Calu3 (cell line): ENCODE measurements at regions not wholly inside any gene's neighbourhood (a gene's known extent, or its start where the extent isn't known, plus 50 kb on each side); places are given as distances from the start of the nearest gene placed in this dataset.

Experiments
- BruUV-seq: library from RNA; stranded (reverse); fragments of 400-500 nt; replicated peaks from 2 replicates; lab custom pipeline; 2021; lab: Mats Ljungman, UMichigan
- CTCF ChIA-PET: fragments of 300-600 bp; sonication (Branson Sonifier 250); formaldehyde crosslinking; loops from one replicate; lab custom pipeline; 2022; ENCODE audit warnings: antibody characterized with exemption; lab: Charles Lee
- DNase-seq: peaks from one replicate; pipeline ENCODE4 v3.0.0; 2022
- H3K27ac Mint-ChIP-seq: one replicate; pipeline ENCODE4 v1.8.0; 2022; ENCODE audit warnings: mixed read lengths; ENCODE audit not compliant: unreplicated experiment
- H3K27me3 Mint-ChIP-seq: one replicate; pipeline ENCODE4 v1.8.0; 2022; ENCODE audit warnings: mixed read lengths; ENCODE audit not compliant: unreplicated experiment
- H3K36me3 Mint-ChIP-seq: one replicate; pipeline ENCODE4 v1.8.0; 2022; ENCODE audit warnings: mild to moderate bottlenecking, moderate library complexity, mixed read lengths; ENCODE audit not compliant: insufficient read depth, unreplicated experiment
- H3K4me1 Mint-ChIP-seq: one replicate; pipeline ENCODE4 v1.8.0; 2022; ENCODE audit warnings: mild to moderate bottlenecking, low read depth, mixed read lengths; ENCODE audit not compliant: unreplicated experiment
- H3K4me3 Mint-ChIP-seq: one replicate; pipeline ENCODE4 v1.8.0; 2022; ENCODE audit warnings: mild to moderate bottlenecking, low read depth, moderate library complexity, mixed read lengths; ENCODE audit not compliant: unreplicated experiment
- H3K9me3 Mint-ChIP-seq: one replicate; pipeline ENCODE4 v1.8.0; 2022; ENCODE audit warnings: low read depth, mixed read lengths; ENCODE audit not compliant: unreplicated experiment
- CTCF ChIP-seq: fragments of 200-600 bp; IDR thresholded peaks from one replicate; pipeline ENCODE4 v1.8.0; 2022; ENCODE audit warnings: antibody characterized with exemption; ENCODE audit not compliant: unreplicated experiment
- intact Hi-C: fragments of 100-400 bp; cut with micrococcal nuclease; formaldehyde crosslinking; loops from one replicate; pipeline ENCODE4 v1.10.0; 2022; ENCODE audit not compliant: unreplicated experiment

DNA sequence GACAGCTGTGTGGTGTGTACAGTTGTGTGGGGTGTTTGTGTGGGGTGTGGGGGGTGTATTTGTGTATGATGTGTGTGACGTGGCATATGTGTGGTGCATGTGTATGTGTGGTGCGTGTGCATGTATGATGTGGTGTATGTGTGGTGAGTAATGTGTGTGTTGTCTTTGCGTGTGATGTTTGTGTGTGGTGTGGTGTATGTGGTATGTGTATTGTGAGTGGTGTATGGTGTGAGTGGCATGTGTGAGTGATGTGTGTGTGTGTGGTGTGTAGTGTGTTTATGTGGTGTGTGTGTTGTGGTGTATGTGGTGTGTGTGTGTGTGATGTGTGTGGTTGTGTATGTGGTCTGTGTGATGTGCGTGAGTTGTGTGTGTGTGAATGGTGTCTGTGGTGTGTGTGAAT, 191.1 kb downstream of the MELK start:
- Mint-ChIP-seq H3K36me3 (no peaks in the 10 kb centered on the region), H3K27ac (no peak overlapping the region), H3K27me3 (peaks cover 22% of the 10 kb centered on the region), H3K9me3 (no peaks in the 10 kb centered on the region), H3K4me1 (no peaks in the 10 kb centered on the region), H3K4me3 (no peak overlapping the region)
- intact Hi-C loops, result no loop called here
- TF ChIP-seq CTCF, result no peak
- DNase-seq, result no peak
- BruUV-seq, result no TSS peak
- CTCF ChIA-PET, result no interaction called here

- DNase-seq, result no peak
- CTCF ChIA-PET, result no interaction called here
- no peak for TF ChIP-seq CTCF
- no peaks in the 10 kb centered on the region for H3K36me3 Mint-ChIP-seq
- intact Hi-C loops, result no loop called here
- H3K9me3 Mint-ChIP-seq, result no peaks in the 10 kb centered on the region
- peaks cover 22% of the 10 kb centered on the region for H3K27me3 Mint-ChIP-seq
- H3K4me3 Mint-ChIP-seq, result no peak overlapping the region
- H3K27ac Mint-ChIP-seq, result no peak overlapping the region
- BruUV-seq, result no TSS peak
- H3K4me1 Mint-ChIP-seq, result no peaks in the 10 kb centered on the region
Measured at GRCh38 chr9:36764364-36765076, 191.8 kb downstream of the MELK start.

DNA sequence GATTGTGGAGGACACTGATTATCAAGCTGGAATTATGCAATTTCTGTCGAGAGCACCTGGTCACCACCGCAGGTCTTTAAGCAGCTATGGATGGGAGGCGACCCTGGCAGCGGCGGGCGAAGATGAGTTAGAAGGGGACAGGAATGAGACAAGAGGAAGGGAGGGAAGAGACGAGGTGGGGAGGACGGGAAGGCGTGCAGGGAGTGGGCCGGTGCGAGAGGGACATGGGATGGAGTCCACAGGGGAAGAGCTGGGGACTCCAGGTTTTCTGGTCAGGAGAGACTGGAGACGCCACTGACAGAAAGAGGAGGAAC, 192.3 kb downstream of the MELK start:
- intact Hi-C loops, result no loop called here
- Mint-ChIP-seq H3K4me1 (no peaks in the 10 kb centered on the region), H3K4me3 (no peak overlapping the region), H3K36me3 (no peaks in the 10 kb centered on the region), H3K27ac (no peak overlapping the region), H3K27me3 (peaks cover 17% of the 10 kb centered on the region), H3K9me3 (no peaks in the 10 kb centered on the region)
- TF ChIP-seq CTCF, result no peak
- DNase-seq, result no peak
- BruUV-seq, result no TSS peak
- CTCF ChIA-PET, result no interaction called here

DNA sequence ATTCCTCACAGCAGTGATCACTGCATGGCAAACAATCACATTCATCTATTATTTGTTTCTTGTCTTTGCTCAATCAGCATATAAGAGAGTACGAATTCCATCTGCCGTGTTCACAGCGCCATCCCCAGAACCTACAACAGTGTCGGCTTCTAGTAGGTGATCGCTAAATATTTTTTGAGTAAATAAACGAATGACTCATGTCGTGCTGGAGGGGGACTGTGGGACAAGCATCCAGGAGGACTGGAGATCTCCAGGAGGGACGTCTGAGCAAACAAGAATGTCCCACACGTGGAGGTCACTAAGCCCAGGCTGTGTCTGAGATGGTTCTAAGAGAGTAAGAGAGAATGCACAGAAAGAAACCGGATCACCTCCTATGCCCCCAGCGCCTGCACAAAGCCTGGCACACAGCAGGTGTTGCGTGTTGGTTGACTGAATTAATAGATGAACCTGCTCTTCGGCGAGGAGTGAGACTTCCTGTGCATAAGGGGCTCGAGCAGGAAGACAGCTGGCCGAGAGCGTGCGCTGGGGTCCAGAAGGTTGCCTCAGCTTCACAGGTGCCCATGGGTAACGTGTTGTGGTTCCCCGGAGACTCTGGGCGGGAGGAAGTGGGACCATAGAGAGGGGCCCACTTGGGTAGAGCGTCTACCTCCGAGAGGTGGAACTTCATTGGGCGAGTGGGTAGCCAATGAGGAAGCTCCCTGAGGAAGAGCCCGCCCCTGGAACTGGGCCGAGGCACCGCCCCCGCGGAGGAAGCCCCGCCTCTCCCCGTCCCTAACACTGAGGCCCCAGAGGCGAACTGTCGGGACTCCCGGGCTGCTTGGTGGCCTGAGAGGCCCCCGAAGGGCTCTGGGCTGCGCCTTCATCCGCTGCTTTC, 193.0 kb downstream of the MELK start:
- DNase-seq, result no peak
- no peaks in the 10 kb centered on the region for H3K4me1 Mint-ChIP-seq
- CTCF ChIA-PET, result no interaction called here
- H3K36me3 Mint-ChIP-seq, result no peaks in the 10 kb centered on the region
- TF ChIP-seq CTCF, result no peak
- H3K4me3 Mint-ChIP-seq, result no peak overlapping the region
- intact Hi-C loops, result no loop called here
- no TSS peak for BruUV-seq
- H3K9me3 Mint-ChIP-seq, result no peaks in the 10 kb centered on the region
- no peak overlapping the region for H3K27ac Mint-ChIP-seq
- peaks cover 10% of the 10 kb centered on the region for H3K27me3 Mint-ChIP-seq
